Immature natural killer cell (primary cell): ENCODE measurements at regions not wholly inside any gene's neighbourhood (a gene's known extent, or its start where the extent isn't known, plus 50 kb on each side); places are given as distances from the start of the nearest gene placed in this dataset.
A peak's percentile ranks its signal among the peaks of the same experiment; 100 is the strongest.

Experiments
- DNase-seq, 3 donors: peaks; one replicate each; pipeline ENCODE4 v3.0.0; 2022; ENCODE audit warnings: mixed read lengths in 1 of 3
- H3K27ac Mint-ChIP-seq, 6 donors: one replicate each; pipeline ENCODE4 v1.8.0; 2020; ENCODE audit warnings: mixed read lengths in 6 of 6, mild to moderate bottlenecking in 5 of 6, inconsistent platforms in 4 of 6, moderate library complexity in 3 of 6
- H3K27me3 Mint-ChIP-seq, 3 donors: one replicate each; pipeline ENCODE4 v1.8.0; 2020 to 2021; ENCODE audit warnings: low read depth in 3 of 3, mild to moderate bottlenecking in 3 of 3, mixed read lengths in 3 of 3, moderate library complexity in 3 of 3, inconsistent platforms in 1 of 3
- H3K36me3 Mint-ChIP-seq, 3 donors: one replicate each; pipeline ENCODE4 v1.8.0; 2020; ENCODE audit warnings: mixed read lengths in 3 of 3, inconsistent platforms in 2 of 3, mild to moderate bottlenecking in 2 of 3
- H3K4me1 Mint-ChIP-seq, 2 donors: one replicate each; pipeline ENCODE4 v1.8.0; 2020; ENCODE audit warnings: inconsistent platforms in 2 of 2, mild to moderate bottlenecking in 2 of 2, mixed read lengths in 2 of 2, moderate library complexity in 1 of 2
- H3K4me3 Mint-ChIP-seq, 5 donors: one replicate each; pipeline ENCODE4 v1.8.0; 2020; ENCODE audit warnings: mild to moderate bottlenecking in 5 of 5, mixed read lengths in 5 of 5, inconsistent platforms in 3 of 5, moderate library complexity in 3 of 5
- H3K9me3 Mint-ChIP-seq, 6 donors: one replicate each; pipeline ENCODE4 v1.8.0; 2020; ENCODE audit warnings: mild to moderate bottlenecking in 6 of 6, mixed read lengths in 6 of 6, inconsistent platforms in 4 of 6, moderate library complexity in 3 of 6

DNA sequence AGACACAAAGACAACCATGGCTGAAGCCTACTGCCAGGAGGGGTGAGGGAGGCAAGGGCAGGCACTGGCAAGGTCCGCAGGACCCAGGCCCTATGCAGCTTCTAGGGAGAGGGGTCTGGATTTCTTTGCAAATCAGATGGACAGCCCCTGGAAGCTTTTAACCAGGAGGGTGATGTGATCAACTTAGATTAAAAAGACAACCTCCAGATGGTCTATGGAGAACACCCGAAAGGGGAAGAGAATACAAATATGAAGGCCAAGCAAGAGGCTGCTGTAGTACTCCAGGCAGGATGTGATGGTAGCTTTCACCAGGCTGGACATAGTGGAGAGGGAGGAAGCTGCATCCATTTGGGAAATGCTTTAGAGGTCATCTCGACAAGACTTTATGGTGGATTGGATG, 83.3 kb upstream of the TSPAN11 start:
- no peak overlapping the region for H3K27ac Mint-ChIP-seq

DNA sequence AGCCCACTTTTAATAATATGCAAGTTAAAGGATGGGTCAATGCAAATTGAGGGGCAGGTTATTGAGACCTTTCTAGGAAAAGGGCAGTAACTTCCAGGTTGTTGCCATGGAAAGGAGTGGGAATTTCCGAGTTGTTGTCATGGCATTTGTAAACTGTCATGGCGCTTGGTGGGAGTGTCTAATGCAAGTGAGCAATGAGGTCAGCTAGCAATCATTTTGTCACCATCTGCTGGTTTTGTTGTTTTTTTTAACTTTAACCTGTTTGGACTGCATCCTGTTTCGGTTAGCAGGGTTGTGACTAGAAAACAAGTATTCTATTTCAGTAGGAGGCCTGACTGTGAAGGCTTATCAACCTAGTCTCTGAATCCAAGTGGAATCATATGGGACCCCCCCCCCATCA, 85.8 kb upstream of the TSPAN11 start:
- Mint-ChIP-seq H3K9me3 (peaks cover 0 to 3% (median 0%) of the 10 kb centered on the region in 6 donors), H3K4me3 (no peak overlapping the region), H3K27me3 (peaks cover 0 to 7% (median 4%) of the 10 kb centered on the region in 3 donors), H3K36me3 (no peaks in the 10 kb centered on the region), H3K4me1 (no peaks in the 10 kb centered on the region), H3K27ac (no peak overlapping the region)
- DNase-seq = no peak

More for the DNA sequence above, 83.3 kb upstream of the TSPAN11 start:
- Mint-ChIP-seq H3K9me3 (no peaks in the 10 kb centered on the region), H3K4me1 (no peaks in the 10 kb centered on the region), H3K27me3 (peaks cover 0 to 4% (median 2%) of the 10 kb centered on the region in 3 donors), H3K36me3 (no peaks in the 10 kb centered on the region), H3K4me3 (no peak overlapping the region)
- DNase-seq = no peak

DNA sequence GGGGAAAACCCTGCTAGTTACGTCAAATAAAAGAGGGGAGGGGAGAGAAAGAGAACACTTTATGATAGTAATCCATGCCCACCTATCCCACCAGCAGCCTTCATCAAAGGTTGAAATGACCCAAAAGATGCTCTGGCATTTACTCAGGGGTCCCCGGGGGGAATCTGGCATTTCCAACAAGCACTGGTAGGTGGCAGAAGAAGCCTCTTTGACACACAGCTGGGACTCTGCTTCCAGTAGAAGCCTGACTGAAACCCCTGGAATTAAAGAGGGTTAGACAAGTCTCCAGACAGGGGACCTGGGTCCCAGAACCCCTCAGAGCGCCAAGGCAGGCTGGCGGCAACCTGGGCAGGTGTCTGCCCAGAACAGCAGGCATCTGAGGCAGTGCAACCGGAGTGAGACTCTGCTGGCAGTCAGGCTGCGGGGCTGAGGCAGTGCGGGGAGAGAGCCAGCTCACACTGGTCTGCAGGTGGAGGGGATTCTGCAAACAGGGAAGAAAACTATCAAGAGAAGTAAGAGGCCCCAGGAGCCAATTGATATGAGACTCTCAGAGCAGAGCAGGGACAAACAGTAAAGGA, 85.0 kb upstream of the CAPRIN2 start:
- Mint-ChIP-seq H3K27ac (no peak overlapping the region), H3K4me3 (no peak overlapping the region), H3K9me3 (peaks cover 0 to 3% (median 0%) of the 10 kb centered on the region in 6 donors), H3K4me1 (no peaks in the 10 kb centered on the region), H3K27me3 (peaks cover 0 to 10% (median 4%) of the 10 kb centered on the region in 3 donors), H3K36me3 (no peaks in the 10 kb centered on the region)
- DNase-seq = no peak

DNA sequence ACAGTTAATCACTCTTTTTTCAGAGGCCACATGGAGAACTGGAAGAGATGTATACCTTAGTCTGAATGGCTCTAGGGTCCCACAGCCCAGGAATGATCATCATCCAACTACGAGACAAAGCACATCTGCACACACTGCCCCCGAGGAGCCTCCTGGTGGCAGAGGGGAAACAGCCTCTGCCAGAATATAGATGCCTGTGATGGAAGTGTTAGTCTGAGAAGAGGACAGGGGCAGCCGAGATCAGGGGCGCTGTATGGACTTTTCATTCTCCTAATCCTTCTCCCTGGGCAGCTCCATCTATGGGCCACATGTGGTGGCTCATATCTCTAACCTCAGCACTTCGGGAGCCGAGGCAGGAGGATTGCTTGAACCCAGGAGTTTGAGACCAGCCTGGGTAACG, 82.8 kb upstream of the CAPRIN2 start:
- H3K4me3 Mint-ChIP-seq = no peak overlapping the region
- no peak for DNase-seq
- H3K9me3 Mint-ChIP-seq = peaks cover 0 to 3% (median 0%) of the 10 kb centered on the region in 6 donors
- peaks cover 0 to 11% (median 4%) of the 10 kb centered on the region in 3 donors for H3K27me3 Mint-ChIP-seq
- H3K36me3 Mint-ChIP-seq = no peaks in the 10 kb centered on the region
- H3K27ac Mint-ChIP-seq = no peak overlapping the region
- no peaks in the 10 kb centered on the region for H3K4me1 Mint-ChIP-seq

DNA sequence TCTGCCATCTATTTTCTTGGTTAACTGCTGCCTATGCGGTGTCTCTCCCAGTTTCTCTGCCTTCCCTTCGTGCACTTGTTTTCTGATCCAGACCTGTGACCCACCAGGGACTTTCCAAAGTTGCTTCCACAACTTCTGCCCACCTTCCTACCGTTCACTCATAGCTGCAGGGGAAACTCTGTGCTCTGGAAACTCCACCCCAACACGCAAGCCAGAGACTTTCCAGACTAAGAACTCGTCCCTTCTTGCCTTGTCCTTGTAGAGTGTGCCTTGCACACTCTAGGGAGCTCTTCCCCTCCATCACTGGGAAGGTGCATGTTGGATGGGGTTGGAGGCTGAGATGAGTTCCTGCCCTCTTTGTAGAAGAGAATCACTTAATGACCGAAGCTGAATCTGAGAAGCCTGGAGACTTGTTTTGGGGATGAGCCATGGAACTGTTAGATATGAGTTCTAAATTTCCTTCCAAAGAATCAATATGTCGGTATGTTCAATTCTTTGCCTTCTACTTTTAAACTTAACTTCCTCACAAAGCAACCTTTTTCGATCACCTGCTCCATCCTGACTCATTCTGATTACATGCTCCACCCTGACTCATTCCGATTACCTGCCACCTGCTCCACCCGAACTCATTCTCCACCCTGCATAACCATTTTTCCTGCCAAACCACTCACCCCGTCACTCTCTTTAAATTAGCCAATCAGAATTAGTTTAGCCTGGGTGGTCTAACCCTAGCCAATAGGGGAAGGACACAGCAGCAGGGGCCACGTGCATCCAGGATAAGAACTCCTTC, 82.1 kb upstream of the CAPRIN2 start:
- DNase-seq = no peak
- H3K27ac Mint-ChIP-seq = no peak overlapping the region
- H3K27me3 Mint-ChIP-seq = peaks cover 1 to 12% (median 5%) of the 10 kb centered on the region in 3 donors
- no peaks in the 10 kb centered on the region for H3K4me1 Mint-ChIP-seq
- no peak overlapping the region for H3K4me3 Mint-ChIP-seq
- peaks cover 0 to 3% (median 0%) of the 10 kb centered on the region in 6 donors for H3K9me3 Mint-ChIP-seq
- H3K36me3 Mint-ChIP-seq = no peaks in the 10 kb centered on the region

DNA sequence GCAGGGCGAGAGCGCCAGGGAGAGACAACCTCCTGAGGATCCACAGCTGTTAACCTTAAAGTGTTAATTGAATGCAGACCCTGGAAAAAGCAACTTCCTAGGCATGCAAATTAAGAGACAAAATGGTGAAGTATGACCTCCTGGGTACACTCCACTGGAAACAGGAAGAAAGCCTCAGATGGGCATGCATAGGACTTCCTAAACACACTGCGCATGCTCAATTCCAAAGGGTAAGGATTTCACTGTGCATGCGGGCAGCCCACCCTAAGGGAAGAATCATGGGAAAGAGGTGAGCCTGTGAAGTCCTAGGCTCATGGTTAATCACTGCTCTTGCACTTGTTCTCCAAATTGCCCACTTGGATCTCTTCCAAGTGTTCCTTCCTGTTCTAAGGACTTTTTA, 80.5 kb upstream of the CAPRIN2 start:
- Mint-ChIP-seq H3K4me1 (no peaks in the 10 kb centered on the region), H3K27ac (no peak overlapping the region), H3K9me3 (peaks cover 0 to 3% (median 0%) of the 10 kb centered on the region in 6 donors), H3K4me3 (no peak overlapping the region), H3K27me3 (peaks cover 3 to 12% (median 9%) of the 10 kb centered on the region in 3 donors), H3K36me3 (no peaks in the 10 kb centered on the region)
- DNase-seq = no peak

DNA sequence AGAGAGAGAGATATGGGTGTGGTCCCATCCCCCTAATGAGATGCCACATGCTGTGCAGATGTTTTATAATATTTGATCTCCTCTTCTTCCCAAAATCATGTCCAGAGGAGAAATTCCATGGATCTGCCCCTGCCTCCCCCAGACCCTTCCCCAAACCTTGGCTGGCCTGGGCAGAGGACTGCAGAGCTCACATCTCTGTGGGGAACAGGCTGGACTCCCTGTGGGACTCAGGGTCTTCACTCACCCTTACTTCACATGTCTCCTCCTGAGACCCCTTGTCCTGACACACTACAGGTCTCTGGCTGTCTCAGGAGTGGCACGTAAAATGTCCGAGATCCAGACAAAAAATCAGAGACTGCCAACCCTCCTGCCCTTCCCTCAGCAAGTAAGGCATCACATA, 76.0 kb upstream of the CAPRIN2 start:
- H3K4me3 Mint-ChIP-seq = no peak overlapping the region
- no peaks in the 10 kb centered on the region for H3K4me1 Mint-ChIP-seq
- no peak overlapping the region for H3K27ac Mint-ChIP-seq
- no peaks in the 10 kb centered on the region for H3K9me3 Mint-ChIP-seq
- H3K36me3 Mint-ChIP-seq = no peaks in the 10 kb centered on the region
- H3K27me3 Mint-ChIP-seq = peaks cover 9 to 12% (median 11%) of the 10 kb centered on the region in 3 donors
- no peak for DNase-seq

DNA sequence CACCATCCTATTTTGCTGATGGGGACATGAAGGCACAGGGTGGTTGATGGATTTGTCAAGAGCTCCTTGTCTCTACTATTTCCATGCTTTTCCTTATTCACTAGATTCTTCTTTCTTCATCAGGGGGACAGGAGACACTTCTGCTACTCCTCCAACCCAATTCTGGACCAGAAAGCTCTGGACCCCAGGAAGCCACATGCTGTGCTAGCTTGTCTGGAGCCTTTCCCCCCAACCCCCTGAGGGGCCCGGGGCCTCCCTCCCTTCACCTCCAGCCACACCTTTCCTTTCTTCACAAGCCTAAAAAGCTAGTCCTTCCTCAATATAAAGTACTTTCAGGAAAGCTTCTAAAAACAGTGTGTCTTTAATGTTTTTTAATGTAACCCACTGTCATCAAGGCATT, 75.1 kb upstream of the CAPRIN2 start:
- no peak for DNase-seq
- no peaks in the 10 kb centered on the region for H3K36me3 Mint-ChIP-seq
- peaks cover 7 to 12% (median 11%) of the 10 kb centered on the region in 3 donors for H3K27me3 Mint-ChIP-seq
- H3K4me3 Mint-ChIP-seq = no peak overlapping the region
- no peaks in the 10 kb centered on the region for H3K4me1 Mint-ChIP-seq
- H3K9me3 Mint-ChIP-seq = no peaks in the 10 kb centered on the region
- no peak overlapping the region for H3K27ac Mint-ChIP-seq

DNA sequence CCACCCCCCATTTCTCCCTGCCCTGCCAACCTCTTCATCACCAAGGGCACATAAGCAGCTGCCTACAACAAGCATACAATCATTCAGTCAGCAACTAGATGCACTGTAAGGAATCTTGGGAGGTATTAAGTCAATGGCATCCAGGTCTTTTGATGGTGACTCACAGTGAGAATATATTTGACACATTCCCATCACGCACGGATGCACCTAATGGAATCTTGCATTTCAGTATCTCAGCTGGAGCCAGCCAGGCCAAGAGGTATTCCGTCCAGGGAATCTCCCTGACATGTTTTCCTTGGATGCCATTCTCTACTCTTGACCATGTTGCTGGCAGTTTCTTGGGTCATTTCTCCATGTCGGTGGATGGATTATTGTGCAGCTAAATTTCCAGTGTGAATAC, 73.9 kb upstream of the CAPRIN2 start:
- no peak for DNase-seq
- H3K4me1 Mint-ChIP-seq = peaks cover 6 to 7% of the 10 kb centered on the region in 2 donors
- peaks cover 10 to 15% (median 13%) of the 10 kb centered on the region in 3 donors for H3K27me3 Mint-ChIP-seq
- H3K4me3 Mint-ChIP-seq = no peak overlapping the region
- no peak overlapping the region for H3K27ac Mint-ChIP-seq
- H3K9me3 Mint-ChIP-seq = no peaks in the 10 kb centered on the region
- H3K36me3 Mint-ChIP-seq = no peaks in the 10 kb centered on the region

DNA sequence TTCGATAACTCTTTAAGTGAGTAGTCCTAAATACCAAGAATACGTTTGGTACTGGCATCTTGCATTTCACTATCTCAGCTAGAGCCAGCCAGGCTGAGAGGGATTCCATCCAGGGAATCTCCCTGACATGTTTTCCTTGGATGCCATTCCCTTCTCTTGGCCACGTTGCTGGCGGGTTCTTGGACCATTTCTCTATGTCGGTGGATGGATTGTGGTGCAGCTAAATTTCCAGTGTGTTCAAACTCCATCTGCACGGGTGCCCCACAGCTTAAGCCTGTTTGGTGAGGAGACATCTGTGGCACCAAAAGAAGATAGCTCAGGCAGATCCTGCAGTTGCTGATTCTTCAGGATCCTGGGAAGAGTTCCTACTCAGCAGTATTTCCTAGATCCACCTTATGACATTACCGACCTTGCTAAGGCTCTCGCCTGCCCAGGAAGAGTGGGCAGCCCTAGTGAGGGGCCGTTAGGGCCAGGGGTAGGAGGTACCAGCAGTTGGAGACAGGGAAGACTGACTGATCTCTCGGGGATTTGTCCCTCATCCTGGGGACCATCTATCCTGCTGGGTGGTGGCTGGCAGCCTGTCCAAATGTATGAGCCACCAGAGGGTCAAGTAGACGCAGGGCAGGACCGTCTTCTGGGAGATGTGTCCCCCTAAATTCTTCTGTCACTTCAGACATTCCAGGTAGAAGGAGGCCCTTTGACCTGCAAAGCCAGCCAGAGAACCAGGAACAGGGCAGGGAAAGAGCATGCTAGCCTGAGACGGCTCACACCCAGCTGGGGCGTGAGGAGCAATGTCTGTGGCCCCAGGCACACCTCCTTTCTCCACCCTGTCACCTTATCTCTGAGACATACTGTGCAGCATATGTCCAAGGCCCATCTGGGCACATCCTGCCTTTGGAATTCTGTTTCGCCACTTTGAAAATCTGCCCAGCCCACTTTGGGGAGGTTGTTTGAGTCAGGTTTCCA, 72.6 kb upstream of the CAPRIN2 start:
- DNase-seq = no peak
- Mint-ChIP-seq H3K4me1 (peaks cover 15 to 19% of the 10 kb centered on the region in 2 donors), H3K27ac (no peak overlapping the region), H3K4me3 (no peak overlapping the region), H3K9me3 (no peaks in the 10 kb centered on the region), H3K36me3 (no peaks in the 10 kb centered on the region), H3K27me3 (peaks cover 9 to 19% (median 10%) of the 10 kb centered on the region in 3 donors)

DNA sequence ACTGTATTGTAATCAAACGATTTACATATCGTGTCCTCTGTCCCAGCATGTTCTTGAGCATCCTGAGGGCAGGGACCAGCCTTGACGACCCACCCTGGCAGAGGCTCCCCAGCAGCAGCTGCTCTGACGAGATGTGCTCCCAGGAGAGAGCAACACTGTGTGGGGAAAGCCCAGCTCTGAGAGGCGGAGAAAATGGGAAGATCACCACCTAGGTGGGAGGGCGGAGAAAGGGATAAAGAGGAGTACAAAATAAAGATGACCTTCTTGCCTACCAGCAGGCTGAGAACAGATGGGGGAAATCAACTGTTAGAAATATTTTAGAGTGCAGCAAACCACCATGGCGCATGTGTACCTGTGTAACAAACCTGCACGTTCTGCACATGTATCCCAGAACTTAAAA, 71.5 kb upstream of the CAPRIN2 start:
- H3K4me3 Mint-ChIP-seq = no peak overlapping the region
- peaks cover 6 to 18% (median 9%) of the 10 kb centered on the region in 3 donors for H3K27me3 Mint-ChIP-seq
- no peaks in the 10 kb centered on the region for H3K9me3 Mint-ChIP-seq
- H3K4me1 Mint-ChIP-seq = peaks cover 21 to 26% of the 10 kb centered on the region in 2 donors
- no peak overlapping the region for H3K27ac Mint-ChIP-seq
- DNase-seq = no peak
- no peaks in the 10 kb centered on the region for H3K36me3 Mint-ChIP-seq

DNA sequence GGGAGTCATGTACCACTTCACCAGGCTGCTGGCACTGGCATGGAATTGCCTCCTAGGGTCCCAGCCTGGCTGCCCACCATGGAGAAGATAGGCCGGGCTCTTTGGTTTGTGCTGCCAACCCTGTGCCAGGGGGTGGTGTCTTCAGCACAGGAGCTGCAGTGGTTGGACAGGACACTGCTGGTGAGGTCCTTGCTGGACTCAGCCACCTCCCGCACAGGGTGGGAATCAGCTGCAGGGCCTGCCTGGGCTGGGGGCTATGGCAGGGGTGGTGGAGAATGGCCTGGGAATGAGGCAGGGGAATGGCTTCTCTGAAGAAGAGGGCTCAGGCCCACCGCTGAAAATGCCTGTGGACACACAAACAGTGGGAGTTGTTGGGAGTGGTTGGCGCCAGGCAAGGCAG, 70.6 kb upstream of the CAPRIN2 start:
- peaks cover 21 to 26% of the 10 kb centered on the region in 2 donors for H3K4me1 Mint-ChIP-seq
- H3K27me3 Mint-ChIP-seq = peaks cover 6 to 16% (median 9%) of the 10 kb centered on the region in 3 donors
- no peak for DNase-seq
- no peak overlapping the region for H3K4me3 Mint-ChIP-seq
- H3K36me3 Mint-ChIP-seq = no peaks in the 10 kb centered on the region
- no peak overlapping the region for H3K27ac Mint-ChIP-seq
- no peaks in the 10 kb centered on the region for H3K9me3 Mint-ChIP-seq

DNA sequence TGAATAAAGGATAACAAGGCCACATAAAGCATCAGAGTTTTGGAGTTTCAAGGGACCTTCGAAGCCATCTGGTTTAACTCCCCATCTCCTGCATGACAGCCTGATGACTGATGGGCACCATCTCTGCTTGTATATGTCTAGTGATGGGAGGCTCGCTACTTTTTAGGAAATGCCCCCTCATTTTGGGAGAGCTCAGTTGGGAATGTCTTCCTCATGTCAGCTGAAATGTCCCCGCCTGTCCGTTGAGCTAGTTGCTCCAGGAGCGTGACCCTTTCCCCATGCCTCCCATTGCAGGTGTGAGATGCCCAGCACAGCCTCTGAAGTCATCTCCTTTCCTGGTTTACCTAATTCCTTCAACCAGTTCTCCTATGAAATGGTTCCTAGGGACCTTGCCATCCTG, 69.6 kb upstream of the CAPRIN2 start:
- no peak for DNase-seq
- Mint-ChIP-seq H3K9me3 (no peaks in the 10 kb centered on the region), H3K27me3 (peaks cover 6 to 16% (median 7%) of the 10 kb centered on the region in 3 donors), H3K27ac (no peak overlapping the region), H3K4me1 (peaks cover 21 to 26% of the 10 kb centered on the region in 2 donors), H3K36me3 (no peaks in the 10 kb centered on the region), H3K4me3 (peak overlapping the region; percentile 22 to 98 (median 52))

DNA sequence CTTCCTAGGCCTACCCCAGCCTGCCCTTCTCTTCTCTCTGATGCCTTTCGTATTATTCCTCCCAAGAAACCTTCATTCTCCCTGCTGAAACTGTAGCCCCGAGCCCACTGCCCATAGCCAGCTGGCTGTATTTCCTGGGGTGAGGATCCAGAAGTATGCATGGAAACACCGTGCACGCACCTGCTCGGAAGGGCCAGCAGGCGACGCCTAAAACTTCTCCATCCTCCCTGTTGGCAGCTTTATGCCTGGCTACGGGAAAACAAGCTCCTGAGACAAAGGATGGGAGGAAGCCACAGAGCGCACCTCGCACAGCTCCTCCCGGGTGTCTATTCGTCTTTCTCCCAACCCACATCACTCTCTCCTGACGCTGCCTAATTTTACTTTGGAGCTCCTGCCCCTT, 69.0 kb upstream of the CAPRIN2 start:
- no peaks in the 10 kb centered on the region for H3K9me3 Mint-ChIP-seq
- H3K27ac Mint-ChIP-seq = peak overlapping the region in 1 of 6 donors; percentile 74
- H3K27me3 Mint-ChIP-seq = peaks cover 4 to 14% (median 6%) of the 10 kb centered on the region in 3 donors
- no peak for DNase-seq
- peaks cover 21 to 26% of the 10 kb centered on the region in 2 donors for H3K4me1 Mint-ChIP-seq
- no peaks in the 10 kb centered on the region for H3K36me3 Mint-ChIP-seq
- H3K4me3 Mint-ChIP-seq = peak overlapping the region; percentile 87 to 98 (median 92)
